HG02642 (cell line): ENCODE measurements at regions not wholly inside any gene's neighbourhood (a gene's known extent, or its start where the extent isn't known, plus 50 kb on each side); places are given as distances from the start of the nearest gene placed in this dataset.

ENCODE experiments used
- ATAC-seq: cut with Tn5 transposase; IDR thresholded peaks from one replicate; pipeline ENCODE4 v1.9.1; 2021; ENCODE audit warnings: mild to moderate bottlenecking; ENCODE audit not compliant: unreplicated experiment, poor library complexity

GRCh38 chr6:9398767-9399373 is 963.5 kb upstream of the SLC35B3 start:
- no peak for ATAC-seq

GRCh38 chr6:9398071-9398766 is 962.9 kb upstream of the SLC35B3 start:
- ATAC-seq = no peak

- ATAC-seq = no peak
Observed at GRCh38 chr6:9388596-9388995, 953.3 kb upstream of the SLC35B3 start.

GRCh38 chr6:9380568-9380967 is 945.2 kb upstream of the SLC35B3 start:
- ATAC-seq = no peak

GRCh38 chr6:9373308-9373707 is 938.0 kb upstream of the SLC35B3 start:
- ATAC-seq = no peak

GRCh38 chr6:9370480-9370879 is 935.1 kb upstream of the SLC35B3 start:
- ATAC-seq = no peak

- ATAC-seq = no peak
Observed at GRCh38 chr6:9365378-9365777, 930.0 kb upstream of the SLC35B3 start.

- no peak for ATAC-seq
Observed at GRCh38 chr6:9361749-9362148, 926.4 kb upstream of the SLC35B3 start.

- no peak for ATAC-seq
Observed at GRCh38 chr6:9360881-9361280, 925.5 kb upstream of the SLC35B3 start.

- no peak for ATAC-seq
Observed at GRCh38 chr6:9347608-9348007, 912.3 kb upstream of the SLC35B3 start.

- no peak for ATAC-seq
Observed at GRCh38 chr6:9346923-9347322, 911.6 kb upstream of the SLC35B3 start.

GRCh38 chr6:9335431-9335830 is 900.1 kb upstream of the SLC35B3 start:
- no peak for ATAC-seq

GRCh38 chr6:9334979-9335378 is 899.6 kb upstream of the SLC35B3 start:
- ATAC-seq = no peak

- no peak for ATAC-seq
Observed at GRCh38 chr6:9332241-9332780, 897.0 kb upstream of the SLC35B3 start.

- no peak for ATAC-seq
Observed at GRCh38 chr6:9316831-9317230, 881.5 kb upstream of the SLC35B3 start.

GRCh38 chr6:9315966-9316650 is 880.8 kb upstream of the SLC35B3 start:
- no peak for ATAC-seq

GRCh38 chr6:9308284-9308683 is 872.9 kb upstream of the SLC35B3 start:
- ATAC-seq = no peak

- ATAC-seq = no peak
Observed at GRCh38 chr6:9307786-9308185, 872.4 kb upstream of the SLC35B3 start.

- ATAC-seq = no peak
Observed at GRCh38 chr6:9307187-9307586, 871.8 kb upstream of the SLC35B3 start.

GRCh38 chr6:9295644-9296043 is 860.3 kb upstream of the SLC35B3 start:
- no peak for ATAC-seq

- ATAC-seq = no peak
Observed at GRCh38 chr6:9292975-9293374, 857.6 kb upstream of the SLC35B3 start.
